CD4-positive, alpha-beta T cell treated with Interleukin-10 for 1 hour (primary cell): ENCODE measurements at regions not wholly inside any gene's neighbourhood (a gene's known extent, or its start where the extent isn't known, plus 50 kb on each side); places are given as distances from the start of the nearest gene placed in this dataset.

ENCODE experiments used
- DNase-seq: peaks from one replicate; pipeline ENCODE4 v3.0.0-alpha.2; 2020

DNA sequence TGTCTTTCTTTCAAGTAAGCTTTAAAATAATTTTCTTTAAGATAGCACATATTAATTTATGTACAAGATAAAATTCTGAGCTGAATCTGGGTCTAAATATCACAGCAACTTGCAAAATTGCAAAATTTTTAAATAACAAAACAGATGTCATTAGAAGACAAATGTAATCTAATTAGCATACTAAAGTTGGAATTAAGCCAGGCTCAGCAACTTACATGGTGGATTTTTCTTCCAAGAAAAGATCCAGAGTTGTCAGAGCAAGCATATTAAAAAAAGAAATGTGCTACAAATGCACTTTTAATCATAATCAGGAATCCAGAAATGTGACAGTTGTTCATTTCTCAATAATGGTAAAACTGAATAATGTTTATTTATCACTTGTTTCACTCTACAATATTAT, 906.9 kb upstream of the INTU start:
- no peak for DNase-seq

DNA sequence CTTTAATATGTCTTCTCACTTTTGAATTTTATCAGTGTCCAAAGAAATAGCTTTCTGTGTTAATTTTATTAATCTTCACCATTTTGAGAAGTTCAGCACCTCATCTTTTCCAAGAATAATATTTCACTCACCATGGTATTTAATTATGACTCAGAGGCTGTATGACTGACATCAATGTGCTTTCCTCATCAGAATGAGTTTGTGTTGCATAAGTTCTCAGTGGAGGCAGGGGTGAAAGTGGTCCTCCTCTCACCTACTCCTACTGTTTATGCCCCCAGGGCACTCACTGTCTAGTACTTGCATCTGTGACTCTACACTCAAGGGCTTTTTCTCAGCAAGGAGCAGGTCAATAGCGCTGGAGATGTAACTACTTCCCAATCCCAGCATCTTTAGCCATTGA, 905.3 kb upstream of the INTU start:
- no peak for DNase-seq

- DNase-seq, result no peak
These were observed 901.7 kb upstream of the INTU start for GRCh38 chr4:126731062-126731461.

DNA sequence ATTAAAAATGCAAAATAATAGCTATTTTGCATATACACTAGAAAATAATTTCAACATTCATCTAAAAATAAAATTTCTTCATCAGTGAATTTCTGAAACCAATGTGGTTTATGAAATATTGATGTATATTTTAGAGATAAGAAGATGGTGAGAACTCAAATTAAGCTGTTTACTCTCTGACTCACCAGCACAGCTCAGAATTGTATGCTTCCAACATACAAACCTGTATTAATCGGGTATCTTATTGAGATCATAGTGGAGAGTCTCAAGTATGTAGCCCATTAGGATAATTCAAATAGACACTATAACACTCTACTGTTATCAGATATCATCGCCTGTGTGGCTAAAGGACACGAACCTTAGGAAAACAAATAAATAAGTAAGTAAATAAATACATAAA, 899.5 kb upstream of the INTU start:
- DNase-seq, result no peak

DNA sequence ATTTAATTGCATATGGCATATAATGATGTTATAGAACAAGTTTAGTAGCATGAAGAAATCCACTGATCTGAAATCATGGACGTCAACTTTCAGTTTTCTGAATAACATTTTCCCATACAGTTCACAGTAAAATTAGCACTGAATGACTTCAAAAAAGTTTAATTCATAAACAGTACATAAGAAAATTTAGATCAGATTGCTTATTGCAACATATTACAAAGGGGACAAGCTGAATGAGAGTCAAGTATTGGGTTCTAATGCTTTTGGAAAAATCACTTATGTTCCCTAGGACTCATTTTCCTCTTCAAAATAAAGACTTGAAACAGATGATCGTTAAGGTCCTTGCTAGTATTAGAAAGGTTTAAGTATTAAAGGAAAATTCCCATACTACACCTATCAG, 898.3 kb upstream of the INTU start:
- DNase-seq, result no peak

DNA sequence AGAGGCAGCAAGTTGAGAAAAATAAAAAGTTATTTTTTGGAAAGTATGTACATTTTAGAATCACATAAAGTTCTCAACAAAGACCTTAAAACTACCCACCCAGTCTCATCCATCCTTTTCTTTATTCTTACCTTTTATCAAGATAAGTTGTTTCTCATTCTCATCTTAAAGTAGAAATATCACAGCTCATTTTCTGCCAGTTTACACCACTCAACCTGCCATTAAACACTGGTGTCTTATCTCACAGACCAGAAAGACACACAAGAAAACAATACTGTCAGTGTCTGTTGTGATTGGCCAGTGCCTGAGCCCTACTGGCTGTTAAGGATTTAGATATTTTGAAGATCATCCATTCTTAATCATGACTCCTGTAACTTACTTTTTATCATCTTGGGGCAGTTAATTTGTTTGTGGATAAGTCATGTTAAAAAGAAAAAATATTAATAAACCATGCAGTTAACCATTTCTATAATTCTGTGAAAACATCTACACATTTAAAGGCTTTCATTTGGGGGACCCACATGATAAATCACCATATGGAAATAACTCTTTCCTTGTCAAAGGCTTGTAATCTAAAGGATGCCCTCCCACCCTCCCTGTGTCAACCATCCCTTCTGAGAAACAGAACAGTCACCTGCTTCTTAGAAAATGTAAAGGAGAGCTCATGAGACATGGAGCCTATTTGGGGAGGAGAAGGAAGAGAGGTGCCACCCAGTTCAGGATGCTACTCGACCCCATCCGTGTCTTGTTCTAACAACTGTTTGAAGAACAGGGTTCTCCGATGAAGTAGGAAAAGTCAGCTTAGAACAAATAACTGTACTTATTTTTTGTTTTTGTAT, 897.2 kb upstream of the INTU start:
- no peak for DNase-seq

DNA sequence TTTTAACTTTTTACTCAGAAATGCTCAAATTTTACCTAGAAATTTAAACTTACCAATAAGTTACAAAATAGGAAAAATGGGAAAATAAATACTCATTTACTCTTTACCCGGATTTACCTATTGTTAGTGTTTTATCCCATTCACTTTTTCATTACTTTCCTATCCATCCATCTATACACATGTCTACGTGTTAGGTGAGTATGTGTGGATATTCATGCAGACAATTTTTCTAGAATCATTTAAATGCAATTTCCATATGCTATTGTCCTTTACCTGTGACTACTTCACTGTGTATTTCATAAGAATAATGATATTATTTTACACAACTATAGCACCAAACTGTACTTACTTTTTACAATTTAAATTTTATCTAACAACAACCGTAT, 896.6 kb upstream of the INTU start:
- DNase-seq, result no peak

GRCh38 chr4:126737899-126738526, 894.7 kb upstream of the INTU start:
- no peak for DNase-seq

DNA sequence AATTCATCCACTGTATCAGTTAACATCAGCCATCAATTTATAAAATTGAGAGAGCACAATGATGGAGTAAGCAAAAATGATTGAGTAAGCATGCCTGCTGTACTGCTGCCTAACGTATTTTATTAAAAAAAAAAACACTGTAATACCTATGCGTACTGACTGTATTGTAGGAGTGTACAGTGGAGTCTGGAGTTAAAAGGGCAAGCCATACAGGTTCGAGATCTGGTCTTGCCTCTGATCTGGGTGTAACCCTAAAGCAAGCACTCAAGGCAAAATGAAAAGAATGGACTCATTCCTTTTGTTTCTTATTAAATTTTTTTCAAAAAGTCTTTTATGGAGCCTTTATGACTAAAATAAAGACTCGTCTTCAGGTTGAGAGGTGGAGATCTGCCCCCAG, 894.2 kb upstream of the INTU start:
- no peak for DNase-seq

- no peak for DNase-seq
These were observed 893.8 kb upstream of the INTU start for GRCh38 chr4:126738926-126739325.

DNA sequence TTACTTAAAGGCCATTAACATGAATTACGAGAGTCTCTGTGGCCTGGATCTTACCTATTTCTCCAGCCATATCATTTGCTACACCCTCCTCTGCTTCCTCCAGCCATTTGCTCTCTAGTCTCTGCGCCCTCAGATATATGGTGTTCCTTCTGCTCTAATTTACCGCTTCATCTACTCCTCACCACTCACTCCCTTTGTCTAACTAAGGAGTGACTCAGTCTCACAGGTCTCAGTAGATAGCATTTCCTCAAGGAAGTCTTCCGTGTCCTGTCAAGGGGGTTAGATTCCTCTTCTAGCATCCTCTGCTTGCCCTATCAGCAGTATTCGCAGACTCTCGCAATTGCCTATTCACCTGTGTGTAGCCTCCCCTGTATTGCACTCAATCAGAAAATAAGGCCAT, 892.1 kb upstream of the INTU start:
- DNase-seq, result no peak

- no peak for DNase-seq
These were observed 890.7 kb upstream of the INTU start for GRCh38 chr4:126742048-126742447.

- DNase-seq, result no peak
These were observed 889.9 kb upstream of the INTU start for GRCh38 chr4:126742885-126743284.

DNA sequence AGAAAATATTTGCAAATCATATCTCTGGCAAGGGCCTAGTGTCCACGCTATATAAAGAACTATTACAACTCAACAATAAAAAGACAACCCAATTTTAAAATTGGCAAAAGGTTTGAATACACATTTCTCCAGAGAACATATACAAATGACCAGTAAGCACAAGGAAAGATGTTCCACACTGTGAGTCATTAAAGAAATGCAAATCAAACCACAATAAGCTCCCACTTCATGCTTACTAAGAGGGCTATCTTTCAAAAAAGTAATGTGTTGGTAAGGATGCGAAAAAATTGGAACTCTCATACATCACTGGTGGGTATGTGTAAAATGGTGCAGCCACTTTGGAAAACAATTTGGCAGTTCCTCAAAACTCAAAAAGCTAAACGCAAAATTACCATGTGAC, 884.0 kb upstream of the INTU start:
- no peak for DNase-seq

- DNase-seq, result no peak
These were observed 882.0 kb upstream of the INTU start for GRCh38 chr4:126750723-126751122.

DNA sequence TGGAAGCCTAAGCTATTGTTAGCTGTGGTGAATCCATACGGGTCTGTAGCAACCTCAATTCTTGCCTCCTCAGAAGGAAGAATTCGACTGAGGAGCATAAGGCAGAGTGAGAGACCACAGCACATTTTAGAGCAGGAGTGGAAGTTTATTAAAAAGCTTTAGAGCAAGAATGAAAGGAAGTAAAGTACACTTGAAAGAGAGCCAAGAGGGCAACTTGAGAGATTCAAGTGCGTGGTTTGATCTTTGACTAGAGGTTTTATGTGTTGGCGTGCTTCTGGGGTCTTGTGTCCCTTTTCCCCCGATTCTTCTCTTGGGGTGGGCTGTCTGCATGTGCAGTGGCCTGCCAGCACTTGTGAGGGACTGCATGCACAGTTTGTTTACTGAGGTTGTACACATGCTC, 880.6 kb upstream of the INTU start:
- DNase-seq, result no peak

DNA sequence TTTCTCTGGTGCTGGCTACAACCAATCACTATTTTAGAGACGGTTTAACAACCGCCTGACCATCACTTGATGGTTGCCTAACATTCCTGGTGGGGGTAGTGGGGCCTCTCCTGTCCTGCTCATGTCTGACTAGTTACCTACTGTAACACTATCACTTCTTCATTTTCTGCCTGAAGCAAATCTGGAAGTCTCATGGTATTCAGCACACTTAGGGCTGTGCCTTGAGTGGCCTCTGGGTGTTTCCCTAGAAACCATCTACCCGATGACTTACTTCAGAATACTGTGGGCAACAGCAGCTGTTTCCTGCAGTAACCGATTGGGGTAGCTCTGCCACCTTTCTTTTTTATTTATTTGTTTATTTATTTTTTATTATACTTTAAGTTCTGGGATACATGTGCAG, 880.1 kb upstream of the INTU start:
- DNase-seq, result no peak

- no peak for DNase-seq
These were observed 879.2 kb upstream of the INTU start for GRCh38 chr4:126753592-126753991.

GRCh38 chr4:126755506-126755905, 877.3 kb upstream of the INTU start:
- no peak for DNase-seq

DNA sequence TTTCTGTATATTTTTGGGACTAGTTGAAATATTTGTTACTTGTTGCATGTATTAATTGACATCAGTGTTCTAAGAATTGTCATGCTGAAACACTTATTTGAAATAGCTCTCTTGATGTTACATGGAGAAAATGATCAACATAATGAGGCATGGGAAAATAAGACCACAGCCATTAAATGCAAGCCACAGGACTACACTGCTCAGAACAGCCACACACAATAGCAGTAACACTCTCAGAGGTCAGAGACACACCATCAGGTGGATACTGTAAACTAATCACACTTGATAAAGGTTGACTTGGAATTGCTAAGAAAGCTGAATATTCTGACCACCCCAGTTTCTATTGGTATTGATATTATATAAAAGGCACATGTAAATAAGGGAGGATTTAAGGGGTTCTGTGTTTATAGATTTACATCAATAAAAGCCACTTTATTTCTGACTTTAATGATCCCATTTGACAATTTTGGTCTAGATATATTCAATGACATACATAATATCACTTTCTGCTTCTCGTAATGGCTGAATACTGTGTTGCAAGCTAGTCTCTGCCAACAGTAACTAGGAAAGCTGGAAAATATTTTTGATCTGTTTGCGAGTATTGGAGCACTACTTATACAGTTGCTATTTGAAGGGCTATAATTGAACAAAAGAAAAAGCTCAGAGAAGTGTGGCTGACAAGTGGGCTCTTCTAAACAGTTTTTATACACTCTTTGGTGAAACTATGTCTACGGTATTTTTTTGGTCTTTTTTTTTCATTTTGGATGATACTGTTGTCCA, 876.5 kb upstream of the INTU start:
- no peak for DNase-seq

DNA sequence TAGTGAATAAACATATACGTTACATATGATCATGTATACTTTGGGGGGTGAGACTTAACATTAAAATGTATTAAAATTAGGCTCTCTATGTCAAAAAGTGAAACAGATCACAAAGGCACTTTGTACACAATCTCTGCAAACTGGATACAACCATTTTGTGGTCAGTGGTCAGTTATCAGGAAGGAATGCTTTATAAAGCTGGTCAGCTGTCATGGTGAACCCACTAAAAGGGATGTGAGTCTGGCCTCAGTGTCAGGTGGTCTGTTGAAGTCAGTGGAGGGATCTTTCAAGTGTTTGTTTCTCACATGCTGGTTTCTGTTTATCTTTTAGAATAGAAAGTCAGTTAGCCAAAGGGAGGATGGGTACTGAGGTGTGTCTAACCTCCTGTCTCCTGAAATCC, 875.5 kb upstream of the INTU start:
- DNase-seq, result no peak

GRCh38 chr4:126758493-126758892, 874.3 kb upstream of the INTU start:
- no peak for DNase-seq

DNA sequence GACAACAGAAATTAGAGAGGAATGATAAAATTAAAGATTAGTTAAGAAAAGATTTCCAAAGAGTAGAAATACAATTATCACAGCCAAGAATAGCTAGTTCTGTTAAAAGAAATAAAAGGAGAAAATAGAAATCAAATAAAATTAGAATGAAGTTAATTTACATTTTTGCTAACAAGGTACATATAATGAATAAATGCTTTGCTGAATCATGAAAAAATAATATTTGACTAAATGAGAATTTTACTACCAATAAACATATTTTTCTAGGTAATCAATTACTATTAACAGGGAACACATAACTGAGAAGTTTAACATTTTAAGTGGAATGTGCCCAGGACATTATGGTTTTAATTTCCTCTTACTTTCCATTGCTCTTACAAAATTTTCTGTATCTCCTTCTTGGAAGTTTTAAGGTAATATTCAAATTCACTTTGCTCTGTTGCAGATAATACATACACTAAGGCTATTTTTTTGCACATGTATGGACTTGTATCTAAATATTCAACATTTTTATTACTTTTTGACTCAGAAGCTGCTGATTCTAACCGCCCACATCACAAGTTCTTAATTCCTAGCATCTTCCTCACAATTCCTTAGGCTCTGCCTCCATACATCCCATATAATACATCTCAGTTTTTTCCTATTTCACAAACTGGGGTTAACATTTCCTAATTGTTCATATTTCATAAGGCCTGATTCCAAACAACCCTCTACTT, 870.7 kb upstream of the INTU start:
- no peak for DNase-seq
